ENCODE measurements at regions not wholly inside any gene's neighbourhood (a gene's known extent, or its start where the extent isn't known, plus 50 kb on each side); places are given as distances from the start of the nearest gene placed in this dataset.

- no peaks in the 10 kb centered on the region for H3K36me3 ChIP-seq
- intact Hi-C loops (cut with DNase I) = loop anchor here in 1 of 10 donors (10.0 kb wide), 1 partner anchor 159 kb away; the partner anchor contains the start of gene ACTBL2
- DNase-seq = no peak
- no peak overlapping the region for H3K4me3 ChIP-seq
- H3K4me1 ChIP-seq = peaks cover 0 to 13% (median 0%) of the 10 kb centered on the region in 9 donors
- peaks cover 0 to 5% (median 0%) of the 10 kb centered on the region in 7 donors for H3K27me3 ChIP-seq
- no peaks in the 10 kb centered on the region for H3K9me3 ChIP-seq
- no peak for ATAC-seq
- no peak overlapping the region for H3K27ac ChIP-seq
- WGBS, 2 donors = 87 to 90% methylated on average over 4 of the region's 4 CpGs
- TF ChIP-seq, protein P1, sequence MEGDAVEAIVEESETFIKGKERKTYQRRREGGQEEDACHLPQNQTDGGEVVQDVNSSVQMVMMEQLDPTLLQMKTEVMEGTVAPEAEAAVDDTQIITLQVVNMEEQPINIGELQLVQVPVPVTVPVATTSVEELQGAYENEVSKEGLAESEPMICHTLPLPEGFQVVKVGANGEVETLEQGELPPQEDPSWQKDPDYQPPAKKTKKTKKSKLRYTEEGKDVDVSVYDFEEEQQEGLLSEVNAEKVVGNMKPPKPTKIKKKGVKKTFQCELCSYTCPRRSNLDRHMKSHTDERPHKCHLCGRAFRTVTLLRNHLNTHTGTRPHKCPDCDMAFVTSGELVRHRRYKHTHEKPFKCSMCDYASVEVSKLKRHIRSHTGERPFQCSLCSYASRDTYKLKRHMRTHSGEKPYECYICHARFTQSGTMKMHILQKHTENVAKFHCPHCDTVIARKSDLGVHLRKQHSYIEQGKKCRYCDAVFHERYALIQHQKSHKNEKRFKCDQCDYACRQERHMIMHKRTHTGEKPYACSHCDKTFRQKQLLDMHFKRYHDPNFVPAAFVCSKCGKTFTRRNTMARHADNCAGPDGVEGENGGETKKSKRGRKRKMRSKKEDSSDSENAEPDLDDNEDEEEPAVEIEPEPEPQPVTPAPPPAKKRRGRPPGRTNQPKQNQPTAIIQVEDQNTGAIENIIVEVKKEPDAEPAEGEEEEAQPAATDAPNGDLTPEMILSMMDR (IDR thresholded peaks at IDR 0.05) = no peak
Observed at GRCh38 chr5:57325678-57326397, 152.0 kb downstream of the GPBP1 start.

- Histone ChIP-seq H3K4me1 (peaks cover 0 to 13% (median 0%) of the 10 kb centered on the region in 9 donors), H3K36me3 (no peaks in the 10 kb centered on the region), H3K27me3 (peaks cover 0 to 5% (median 0%) of the 10 kb centered on the region in 7 donors), H3K27ac (no peak overlapping the region), H3K9me3 (no peaks in the 10 kb centered on the region), H3K4me3 (no peak overlapping the region)
- 75 to 80% methylated on average over 4 of the region's 4 CpGs for WGBS, 2 donors
- ATAC-seq (peak in 6 of 8 donors; percentile 28 to 64 (median 40)), DNase-seq (peak in 1 of 2 donors; percentile 35)
- TF ChIP-seq, protein P1 (IDR thresholded peaks at IDR 0.05) = no peak
- intact Hi-C loops (cut with DNase I) = loop anchor here in 1 of 10 donors (10.0 kb wide), 1 partner anchor 160 kb away; the partner anchor contains the start of gene ACTBL2
Observed at GRCh38 chr5:57324861-57325260, 151.0 kb downstream of the GPBP1 start.

DNA sequence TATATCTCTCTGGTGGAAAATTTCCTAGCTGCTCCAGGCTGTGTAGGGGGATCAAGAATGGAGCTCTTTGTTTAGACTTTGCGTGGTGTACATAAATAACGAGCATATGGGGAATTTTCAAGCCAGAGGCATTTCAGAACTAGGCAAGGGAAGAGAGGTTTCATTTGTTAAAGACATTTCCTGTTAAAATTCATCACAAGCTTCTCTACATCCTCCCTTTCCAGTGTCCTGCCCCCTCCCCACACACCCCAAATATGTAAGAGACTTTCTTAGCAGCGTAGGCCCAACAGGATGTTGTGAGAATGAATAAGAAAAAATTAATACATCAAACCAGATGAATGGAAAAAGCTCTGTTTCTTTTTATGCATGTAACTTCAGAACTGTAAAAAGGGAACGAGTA, 150.3 kb downstream of the GPBP1 start:
- Histone ChIP-seq H3K27ac (no peak overlapping the region), H3K36me3 (no peaks in the 10 kb centered on the region), H3K4me1 (peaks cover 0 to 13% (median 0%) of the 10 kb centered on the region in 9 donors), H3K4me3 (no peak overlapping the region), H3K27me3 (peaks cover 0 to 5% (median 0%) of the 10 kb centered on the region in 7 donors), H3K9me3 (no peaks in the 10 kb centered on the region)
- 59 to 62% methylated on average over 4 of the region's 4 CpGs for WGBS, 2 donors
- DNase-seq (no peak), ATAC-seq (peak in 2 of 8 donors; percentile 24 to 38)
- intact Hi-C loops (cut with DNase I) = loop anchor here in 1 of 10 donors (10.0 kb wide), 1 partner anchor 161 kb away; the partner anchor contains the start of gene ACTBL2
- TF ChIP-seq, protein P1 (IDR thresholded peaks at IDR 0.05) = no peak

DNA sequence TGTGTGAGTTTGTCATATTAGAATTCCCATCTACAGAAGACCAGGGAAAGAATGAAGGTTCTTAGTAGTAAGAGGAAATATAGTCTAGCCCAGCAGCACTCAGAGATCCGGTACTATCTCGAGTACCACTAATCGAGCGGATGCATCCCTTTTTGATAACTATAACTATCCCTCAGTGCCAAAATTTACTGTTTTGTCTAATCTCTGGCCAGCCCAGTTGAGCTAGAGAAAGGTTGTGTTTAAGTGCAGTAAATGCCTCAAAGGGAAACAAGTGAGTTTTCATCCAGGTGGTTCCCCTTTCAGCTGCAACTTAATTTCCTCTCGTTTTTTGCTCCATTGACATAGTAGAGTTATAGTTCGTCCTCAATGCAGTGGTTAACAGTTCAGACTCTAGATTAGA, 146.7 kb downstream of the GPBP1 start:
- Histone ChIP-seq H3K27ac (no peak overlapping the region), H3K4me3 (no peak overlapping the region), H3K4me1 (peaks cover 0 to 15% (median 3%) of the 10 kb centered on the region in 9 donors), H3K9me3 (no peaks in the 10 kb centered on the region), H3K36me3 (no peaks in the 10 kb centered on the region), H3K27me3 (peaks cover 0 to 5% (median 0%) of the 10 kb centered on the region in 7 donors)
- intact Hi-C loops (cut with DNase I) = loop anchor here in 1 of 10 donors (10.0 kb wide), 1 partner anchor 164 kb away; the partner anchor contains the start of gene ACTBL2
- TF ChIP-seq, protein P1 (IDR thresholded peaks at IDR 0.05) = no peak
- ATAC-seq = no peak
- no peak for DNase-seq
- WGBS, 2 donors = 44 to 66% methylated on average over 6 of the region's 6 CpGs

Data from heart right ventricle (tissue), 16 donors.